Adrenal gland (tissue), 9 donors: ENCODE measurements at regions not wholly inside any gene's neighbourhood (a gene's known extent, or its start where the extent isn't known, plus 50 kb on each side); places are given as distances from the start of the nearest gene placed in this dataset.
"Not testable (repeated sequence)": the region's sequence is repeated elsewhere in the genome, so short reads cannot be mapped to it uniquely, and the experiment has no call there.

Experiments used
- DNase-seq, 7 donors: peaks; one replicate each; pipeline ENCODE4 v3.0.0-alpha.2; 2019 to 2020
- H3K27ac ChIP-seq, 5 donors: fragments of 200-600 bp; sonication (generic) in 4 of 5; 1 replicate in 3 of 5; 2 replicates in 2 of 5; pipeline versions ENCODE4 v1.5.1 to v1.8.0; 2016 to 2020; ENCODE audit warnings: mild to moderate bottlenecking in 1 of 5
- H3K27me3 ChIP-seq: fragments of 200-600 bp; 2 replicates; pipeline ENCODE4 v1.8.0; 2021
- H3K36me3 ChIP-seq, 2 donors: fragments of 200-600 bp; replicated peaks in 1 of 2; 1 replicate in 1 of 2; 2 replicates in 1 of 2; pipeline versions ENCODE4 v1.5.1 to v1.8.0; 2018 to 2022
- H3K4me1 ChIP-seq, 2 donors: fragments of 200-600 bp; replicated peaks in 1 of 2; 1 replicate in 1 of 2; 2 replicates in 1 of 2; pipeline versions ENCODE4 v1.5.1 to v1.8.0; 2018 to 2021
- H3K4me3 ChIP-seq, 4 donors: fragments of 200-600 bp; sonication (generic) in 3 of 4; one replicate each; pipeline ENCODE4 v1.5.1; 2016 to 2018
- H3K9me3 ChIP-seq, 3 donors: fragments of 200-600 bp; sonication (generic) in 1 of 3; replicated peaks in 1 of 3; 1 replicate in 2 of 3; 2 replicates in 1 of 3; pipeline versions ENCODE4 v1.5.1 to v1.8.0; 2016 to 2021
- CTCF ChIP-seq, 6 experiments: fragments of 450-650 bp in 4 of 6; fragments of 200-600 bp in 2 of 6; sonication (generic) in 1 of 6; IDR thresholded peaks; 1 replicate in 5 of 6; 2 replicates in 1 of 6; pipeline versions ENCODE4 v1.5.1 to v1.8.0; 2016 to 2021; ENCODE audit warnings: antibody characterized with exemption in 6 of 6, mild to moderate bottlenecking in 2 of 6, moderate library complexity in 1 of 6
- POLR2A ChIP-seq, 2 donors: fragments of 450-650 bp; IDR thresholded peaks; one replicate each; pipeline ENCODE4 v1.6.1; 2017; ENCODE audit warnings: antibody characterized with exemption in 2 of 2, mild to moderate bottlenecking in 2 of 2, moderate library complexity in 1 of 2
- WGBS, 4 donors: extraction: QIAGEN DNeasy Blood & Tissue Kit in 2 of 4; methylation state at CpG; one replicate each; pipeline versions ENCODE4 v1.1.5 to v1.1.7; 2013 to 2017; 5-methylcytosine and 5-hydroxymethylcytosine counted together
- intact Hi-C, 2 donors: fragments of 100-400 bp; cut with DNase I; formaldehyde crosslinking; loops; one replicate each; pipeline versions ENCODE4 v1.14.1 to v1.15.0; 2022 to 2023
- donor health status: healthy with polysubstance abuse.
- donor health status: Bipolar disorder and iron deficiency.
- donor health status: DM: yes; HTN: yes; CAD: no.
- donor health status: DM: no; HTN: no; CAD: no.
- donor health status: DM: no; HTN: no; CAD: no.

- intact Hi-C loops, result no loop called here
- no peak for DNase-seq
- H3K4me3 ChIP-seq, result no peak overlapping the region
Measured at GRCh38 chr9:13436591-13436990, 157.1 kb upstream of the MPDZ start.

GRCh38 chr9:13433453-13433852, 154.0 kb upstream of the MPDZ start:
- H3K27me3 ChIP-seq, DNase-seq, H3K4me1 ChIP-seq, H3K4me3 ChIP-seq, H3K36me3 ChIP-seq, intact Hi-C loops, H3K9me3 ChIP-seq, H3K27ac ChIP-seq: not testable (repeated sequence)
- 84 to 96% (median 94%) methylated on average over 4 of the region's 4 CpGs for WGBS, 4 donors

More at GRCh38 chr9:13436591-13436990, 157.1 kb upstream of the MPDZ start:
- no peaks in the 10 kb centered on the region for H3K36me3 ChIP-seq
- no peaks in the 10 kb centered on the region for H3K4me1 ChIP-seq
- no peak for TF ChIP-seq POLR2A (IDR thresholded peaks at IDR 0.05)
- no peak for TF ChIP-seq CTCF (IDR thresholded peaks at IDR 0.05)
- no peak overlapping the region for H3K27ac ChIP-seq
- H3K9me3 ChIP-seq, result no peaks in the 10 kb centered on the region
- no peaks in the 10 kb centered on the region for H3K27me3 ChIP-seq
- 64 to 92% (median 76%) methylated on average over 1 of the region's 1 CpG for WGBS, 4 donors

DNA sequence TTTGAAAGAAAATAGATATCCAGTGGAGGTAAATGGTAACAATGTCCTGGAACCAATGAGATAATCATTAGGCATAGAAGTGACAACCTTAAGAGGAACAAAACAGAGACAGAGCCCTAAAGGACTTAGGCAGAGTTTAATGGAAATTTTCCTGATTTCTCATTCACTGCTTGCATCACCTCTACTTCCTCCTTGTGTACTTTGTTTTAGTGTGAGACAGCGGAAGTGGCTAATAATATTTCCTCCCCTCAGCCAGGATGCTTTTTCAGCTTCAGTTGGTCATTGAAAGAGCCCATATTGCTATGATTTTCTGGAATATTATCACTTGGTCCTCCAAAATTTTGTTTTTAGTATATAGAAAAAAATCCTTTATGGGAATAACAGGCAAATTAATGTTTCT, 153.4 kb upstream of the MPDZ start:
- no peak for DNase-seq
- Histone ChIP-seq H3K27me3 (no peaks in the 10 kb centered on the region), H3K27ac (no peak overlapping the region), H3K4me1 (no peaks in the 10 kb centered on the region), H3K4me3 (no peak overlapping the region), H3K9me3 (no peaks in the 10 kb centered on the region), H3K36me3 (no peaks in the 10 kb centered on the region)
- WGBS, 4 donors, result 65 to 73% (median 70%) methylated on average over 1 of the region's 1 CpG
- TF ChIP-seq CTCF (IDR thresholded peaks at IDR 0.05), result no peak
- intact Hi-C loops, result no loop called here

DNA sequence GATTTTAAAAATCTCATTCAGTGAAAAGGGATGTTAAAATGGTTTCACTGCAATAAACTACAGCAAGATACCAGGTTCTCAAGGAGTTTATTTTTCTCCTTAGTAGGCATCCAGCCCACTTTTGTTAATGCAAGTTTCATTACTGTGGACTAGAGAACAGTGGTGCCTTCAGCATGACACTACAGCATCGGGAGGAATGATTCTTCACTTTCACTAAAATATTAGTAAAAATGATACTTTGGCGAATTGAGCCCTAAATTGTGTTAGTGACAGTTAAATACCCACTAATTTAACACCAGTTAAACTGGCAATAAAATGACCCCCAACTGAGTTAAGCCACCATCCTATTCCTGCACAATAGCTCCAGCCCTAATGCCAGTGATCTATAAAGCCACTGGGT, 152.2 kb upstream of the MPDZ start:
- WGBS, 4 donors, result 77 to 89% (median 80%) methylated on average over 2 of the region's 2 CpGs
- Histone ChIP-seq H3K27ac (no peak overlapping the region), H3K4me3 (no peak overlapping the region), H3K4me1 (no peaks in the 10 kb centered on the region), H3K36me3 (no peaks in the 10 kb centered on the region), H3K27me3 (no peaks in the 10 kb centered on the region), H3K9me3 (no peaks in the 10 kb centered on the region)
- intact Hi-C loops, result no loop called here
- TF ChIP-seq POLR2A (IDR thresholded peaks at IDR 0.05) (no peak), CTCF (IDR thresholded peaks at IDR 0.05) (no peak)
- DNase-seq, result no peak

GRCh38 chr9:13431222-13431536, 151.7 kb upstream of the MPDZ start:
- no peaks in the 10 kb centered on the region for H3K36me3 ChIP-seq
- intact Hi-C loops, result no loop called here
- DNase-seq, result no peak

More at GRCh38 chr9:13431222-13431536, 151.7 kb upstream of the MPDZ start:
- no peaks in the 10 kb centered on the region for H3K27me3 ChIP-seq
- WGBS, 4 donors, result 70 to 76% (median 75%) methylated on average over 5 to 6 of the region's 6 CpGs; no CpG with 5 or more reads in 1 of the 4 donors
- no peak overlapping the region for H3K27ac ChIP-seq
- H3K9me3 ChIP-seq, result no peaks in the 10 kb centered on the region
- H3K4me1 ChIP-seq, result no peaks in the 10 kb centered on the region
- no peak overlapping the region for H3K4me3 ChIP-seq
- TF ChIP-seq CTCF (IDR thresholded peaks at IDR 0.05), result no peak
- TF ChIP-seq POLR2A (IDR thresholded peaks at IDR 0.05), result no peak
